ENCODE measurements at regions not wholly inside any gene's neighbourhood (a gene's known extent, or its start where the extent isn't known, plus 50 kb on each side); places are given as distances from the start of the nearest gene placed in this dataset.
"Not testable (repeated sequence)": the region's sequence is repeated elsewhere in the genome, so short reads cannot be mapped to it uniquely, and the experiment has no call there.

DNA sequence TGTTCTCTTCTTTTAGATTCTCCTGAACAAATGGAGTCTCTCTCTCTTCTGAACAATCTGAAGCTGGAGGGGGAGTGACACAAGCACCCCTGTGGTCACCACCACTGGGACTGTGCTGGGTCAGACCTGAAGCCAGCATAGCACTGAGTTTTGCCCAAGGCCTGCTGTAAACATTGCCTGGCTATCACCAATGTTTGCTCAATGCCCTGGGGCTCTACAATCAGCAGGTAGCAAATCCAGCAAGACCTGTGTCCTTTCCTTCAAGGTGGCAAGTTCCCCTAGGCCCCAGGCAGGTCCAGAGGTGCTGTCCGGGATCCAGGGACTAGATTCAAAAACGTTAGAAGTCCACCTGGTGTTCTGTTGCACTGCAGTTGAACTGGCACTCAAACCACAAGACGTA is 282.8 kb upstream of the PROX1 start:
- H3K9ac ChIP-seq (ENCODE audit: insufficient read length, low read depth) = no peak overlapping the region

DNA sequence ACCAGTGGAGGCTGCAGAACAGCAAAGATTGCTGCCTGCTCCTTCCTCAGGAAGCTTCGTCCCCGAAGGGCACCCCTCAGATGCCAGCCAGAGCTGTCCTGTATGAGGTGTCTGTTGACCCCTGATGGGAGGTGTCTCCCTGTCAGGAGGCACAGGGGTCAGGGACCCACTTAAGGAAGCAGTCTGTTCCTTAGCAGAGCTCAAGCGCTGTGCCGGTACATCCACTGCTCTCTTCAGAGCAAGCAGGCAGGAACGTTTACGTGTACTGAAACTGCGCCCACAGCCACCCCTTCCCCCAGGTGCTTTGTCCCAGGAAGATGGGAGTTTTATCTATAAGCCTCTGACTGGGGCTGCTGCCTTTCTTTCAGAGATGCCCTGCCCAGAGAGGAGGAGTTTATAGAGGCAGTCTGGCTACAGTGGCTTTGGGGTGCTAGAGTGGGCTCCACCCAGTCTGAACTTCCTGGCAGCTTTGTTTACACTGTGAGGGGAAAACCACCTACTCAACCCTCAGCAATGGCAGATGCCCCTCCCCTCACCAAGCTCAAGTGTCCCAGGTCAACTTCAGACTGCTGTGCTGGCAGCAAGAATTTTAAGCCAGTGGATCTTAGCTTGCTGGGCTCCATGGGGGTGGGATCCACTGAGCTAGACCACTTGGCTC is 275.8 kb upstream of the PROX1 start:
- not testable (repeated sequence) for DNase-seq (ENCODE audit: low read depth, low spot score); H3K9me3 ChIP-seq (ENCODE audit: insufficient read depth, low read length); H3K9ac ChIP-seq (ENCODE audit: insufficient read length, low read depth); H3K27me3 ChIP-seq (ENCODE audit: insufficient read depth, insufficient read length); H3K4me3 ChIP-seq (ENCODE audit: insufficient read length, low read depth); H3K36me3 ChIP-seq (ENCODE audit: insufficient read depth, insufficient read length, low read length); H3K4me1 ChIP-seq (ENCODE audit: insufficient read depth, insufficient read length)

More for the DNA sequence above, 282.8 kb upstream of the PROX1 start:
- DNase-seq (ENCODE audit: low read depth, low spot score) = no peak
- TF ChIP-seq SUZ12 (IDR thresholded peaks at IDR 0.05; ENCODE audit: extremely low read depth, insufficient read depth, insufficient read length) = no peak
- TF ChIP-seq ZNF274 (IDR thresholded peaks at IDR 0.05; ENCODE audit: low read depth, low read length) = no peak
- TF ChIP-seq YY1 (IDR thresholded peaks at IDR 0.05; ENCODE audit: insufficient read depth, insufficient read length) = no peak
- Histone ChIP-seq H3K9me3 (ENCODE audit: insufficient read depth, low read length) (no peaks in the 10 kb centered on the region), H3K4me1 (ENCODE audit: insufficient read depth, insufficient read length) (no peaks in the 10 kb centered on the region), H3K4me3 (ENCODE audit: insufficient read length, low read depth) (no peak overlapping the region), H3K36me3 (ENCODE audit: insufficient read depth, insufficient read length, low read length) (no peaks in the 10 kb centered on the region), H3K27me3 (ENCODE audit: insufficient read depth, insufficient read length) (no peaks in the 10 kb centered on the region)

DNA sequence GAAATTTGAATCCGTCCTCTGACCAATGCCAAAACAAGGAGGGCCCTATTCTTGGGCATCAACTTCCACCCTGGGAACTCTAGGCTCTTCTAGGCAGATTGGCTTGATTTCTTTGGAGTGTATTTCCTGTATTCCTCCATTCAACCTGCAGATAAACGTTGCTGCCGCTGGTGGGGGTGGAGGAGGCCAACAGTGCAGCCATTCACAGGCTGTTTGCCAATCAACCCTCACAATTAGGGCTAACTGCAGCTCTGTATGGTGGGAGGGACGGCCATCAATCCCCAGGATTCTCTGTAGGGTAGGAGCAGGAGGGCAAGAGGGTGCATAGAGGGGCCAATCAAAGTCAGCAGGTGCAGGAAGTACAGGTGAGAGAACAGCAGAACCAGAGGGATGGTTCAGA is 273.1 kb upstream of the PROX1 start:
- Histone ChIP-seq H3K4me3 (ENCODE audit: insufficient read length, low read depth) (no peak overlapping the region), H3K9me3 (ENCODE audit: insufficient read depth, low read length) (0 out of 2 replicates have a peak, but pooled peaks cover 6% of the 10 kb centered on the region), H3K36me3 (ENCODE audit: insufficient read depth, insufficient read length, low read length) (no peaks in the 10 kb centered on the region), H3K27me3 (ENCODE audit: insufficient read depth, insufficient read length) (no peaks in the 10 kb centered on the region), H3K9ac (ENCODE audit: insufficient read length, low read depth) (no peak overlapping the region), H3K4me1 (ENCODE audit: insufficient read depth, insufficient read length) (no peaks in the 10 kb centered on the region)
- DNase-seq (ENCODE audit: low read depth, low spot score) = no peak
- TF ChIP-seq YY1 (IDR thresholded peaks at IDR 0.05; ENCODE audit: insufficient read depth, insufficient read length) (no peak), ZNF274 (IDR thresholded peaks at IDR 0.05; ENCODE audit: low read depth, low read length) (no peak), SUZ12 (IDR thresholded peaks at IDR 0.05; ENCODE audit: extremely low read depth, insufficient read depth, insufficient read length) (no peak)

DNA sequence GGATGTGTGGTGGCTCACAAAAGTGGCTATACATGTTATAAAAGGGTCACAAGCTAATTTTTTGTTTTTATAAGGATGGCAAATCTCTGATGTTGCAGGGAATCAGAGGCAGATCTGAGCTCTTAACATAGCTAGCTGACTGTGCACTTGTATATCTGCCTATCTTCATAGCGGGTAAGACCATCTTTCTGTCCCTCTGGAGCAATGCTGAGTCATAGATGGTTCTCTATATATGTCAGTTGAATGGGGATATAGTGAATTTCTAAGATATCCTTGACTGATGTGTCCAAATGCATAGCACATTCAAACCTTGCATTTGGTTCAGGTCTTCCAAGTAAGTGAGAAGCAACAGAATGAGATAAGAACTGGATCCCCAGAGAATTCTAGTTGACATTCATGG is 272.6 kb upstream of the PROX1 start:
- Histone ChIP-seq H3K36me3 (ENCODE audit: insufficient read depth, insufficient read length, low read length) (no peaks in the 10 kb centered on the region), H3K4me3 (ENCODE audit: insufficient read length, low read depth) (no peak overlapping the region), H3K9me3 (ENCODE audit: insufficient read depth, low read length) (0 out of 2 replicates have a peak, but pooled peaks cover 6% of the 10 kb centered on the region), H3K27me3 (ENCODE audit: insufficient read depth, insufficient read length) (no peaks in the 10 kb centered on the region), H3K4me1 (ENCODE audit: insufficient read depth, insufficient read length) (no peaks in the 10 kb centered on the region), H3K9ac (ENCODE audit: insufficient read length, low read depth) (no peak overlapping the region)
- TF ChIP-seq ZNF274 (IDR thresholded peaks at IDR 0.05; ENCODE audit: low read depth, low read length) (no peak), YY1 (IDR thresholded peaks at IDR 0.05; ENCODE audit: insufficient read depth, insufficient read length) (no peak), SUZ12 (IDR thresholded peaks at IDR 0.05; ENCODE audit: extremely low read depth, insufficient read depth, insufficient read length) (no peak)
- no peak for DNase-seq (ENCODE audit: low read depth, low spot score)

DNA sequence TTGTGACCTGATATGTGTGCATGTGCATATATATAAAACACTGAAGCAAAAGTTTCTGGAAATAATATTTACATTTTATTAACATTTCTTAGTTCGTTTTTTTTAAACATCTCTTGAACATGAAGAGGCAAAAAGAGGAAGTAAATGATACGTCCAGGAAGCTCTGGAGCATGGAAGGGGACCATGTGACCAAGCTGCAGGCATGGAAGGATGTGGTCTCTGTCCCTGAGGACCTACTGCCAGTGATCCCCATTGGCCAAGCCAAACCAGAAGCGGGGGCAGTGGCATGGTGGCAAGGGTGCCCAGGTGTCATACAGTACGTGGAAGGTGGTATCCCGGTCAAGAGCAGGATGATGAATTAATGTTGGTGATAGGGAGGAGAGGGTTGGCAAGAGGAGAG is 268.3 kb upstream of the PROX1 start:
- no peaks in the 10 kb centered on the region for H3K27me3 ChIP-seq (ENCODE audit: insufficient read depth, insufficient read length)
- TF ChIP-seq YY1 (IDR thresholded peaks at IDR 0.05; ENCODE audit: insufficient read depth, insufficient read length) (no peak), ZNF274 (IDR thresholded peaks at IDR 0.05; ENCODE audit: low read depth, low read length) (no peak)
- no peaks in the 10 kb centered on the region for H3K36me3 ChIP-seq (ENCODE audit: insufficient read depth, insufficient read length, low read length)
- H3K4me1 ChIP-seq (ENCODE audit: insufficient read depth, insufficient read length) = no peaks in the 10 kb centered on the region
- H3K9ac ChIP-seq (ENCODE audit: insufficient read length, low read depth) = no peak overlapping the region
- no peak for DNase-seq (ENCODE audit: low read depth, low spot score)
- no peak overlapping the region for H3K4me3 ChIP-seq (ENCODE audit: insufficient read length, low read depth)
- H3K9me3 ChIP-seq (ENCODE audit: insufficient read depth, low read length) = 0 out of 2 replicates have a peak, but pooled peaks cover 6% of the 10 kb centered on the region

DNA sequence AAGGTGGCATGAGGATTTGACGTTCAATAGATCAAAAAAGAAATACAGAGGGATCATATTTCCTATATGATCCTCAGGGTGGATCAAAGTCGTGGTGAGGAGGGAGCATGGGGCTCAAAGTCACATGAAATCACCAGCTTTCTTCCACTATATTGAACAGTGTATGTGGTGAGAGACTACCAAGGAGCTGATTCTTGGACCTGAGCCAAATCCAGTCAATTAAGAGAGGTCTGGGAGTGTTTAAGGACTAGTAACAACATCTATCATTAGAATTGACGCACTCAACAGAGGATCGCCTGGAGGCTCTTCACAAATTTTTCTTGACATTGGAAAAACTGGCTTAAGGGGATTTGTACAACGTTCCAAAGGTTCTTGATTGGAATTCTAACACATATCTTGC is 267.7 kb upstream of the PROX1 start:
- no peak overlapping the region for H3K4me3 ChIP-seq (ENCODE audit: insufficient read length, low read depth)
- TF ChIP-seq SUZ12 (IDR thresholded peaks at IDR 0.05; ENCODE audit: extremely low read depth, insufficient read depth, insufficient read length) = no peak
- no peak for TF ChIP-seq ZNF274 (IDR thresholded peaks at IDR 0.05; ENCODE audit: low read depth, low read length)
- no peak for TF ChIP-seq YY1 (IDR thresholded peaks at IDR 0.05; ENCODE audit: insufficient read depth, insufficient read length)
- no peaks in the 10 kb centered on the region for H3K27me3 ChIP-seq (ENCODE audit: insufficient read depth, insufficient read length)
- no peaks in the 10 kb centered on the region for H3K4me1 ChIP-seq (ENCODE audit: insufficient read depth, insufficient read length)
- no peaks in the 10 kb centered on the region for H3K36me3 ChIP-seq (ENCODE audit: insufficient read depth, insufficient read length, low read length)
- no peak overlapping the region for H3K9ac ChIP-seq (ENCODE audit: insufficient read length, low read depth)
- DNase-seq (ENCODE audit: low read depth, low spot score) = no peak
- H3K9me3 ChIP-seq (ENCODE audit: insufficient read depth, low read length) = 0 out of 2 replicates have a peak, but pooled peaks cover 6% of the 10 kb centered on the region

DNA sequence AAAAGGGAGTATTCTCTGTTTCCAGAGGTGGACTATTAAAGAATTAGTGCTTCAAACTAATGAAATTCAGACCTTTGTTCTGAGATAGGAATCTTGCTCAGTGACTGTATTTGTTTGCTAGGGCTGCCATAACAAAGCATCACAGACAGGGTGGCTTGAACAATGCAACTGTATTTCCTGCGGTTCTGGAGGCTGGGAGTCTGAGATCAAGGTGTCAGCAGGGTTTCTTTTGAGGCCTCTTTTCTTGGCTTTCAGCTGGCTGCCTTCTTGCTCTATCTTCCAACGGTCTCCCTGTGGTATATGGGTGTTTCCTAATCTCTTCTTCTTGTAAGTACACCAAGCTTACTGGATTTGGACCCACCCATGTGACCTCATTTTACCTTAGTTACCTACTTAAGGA is 264.6 kb upstream of the PROX1 start:
- H3K9me3 ChIP-seq (ENCODE audit: insufficient read depth, low read length) = no peaks in the 10 kb centered on the region
- no peaks in the 10 kb centered on the region for H3K36me3 ChIP-seq (ENCODE audit: insufficient read depth, insufficient read length, low read length)
- no peak overlapping the region for H3K4me3 ChIP-seq (ENCODE audit: insufficient read length, low read depth)
- no peak for TF ChIP-seq SUZ12 (IDR thresholded peaks at IDR 0.05; ENCODE audit: extremely low read depth, insufficient read depth, insufficient read length)
- no peak for TF ChIP-seq YY1 (IDR thresholded peaks at IDR 0.05; ENCODE audit: insufficient read depth, insufficient read length)
- TF ChIP-seq ZNF274 (IDR thresholded peaks at IDR 0.05; ENCODE audit: low read depth, low read length) = no peak
- no peaks in the 10 kb centered on the region for H3K27me3 ChIP-seq (ENCODE audit: insufficient read depth, insufficient read length)
- no peak overlapping the region for H3K9ac ChIP-seq (ENCODE audit: insufficient read length, low read depth)
- H3K4me1 ChIP-seq (ENCODE audit: insufficient read depth, insufficient read length) = no peaks in the 10 kb centered on the region
- peak; percentile 75 for DNase-seq (ENCODE audit: low read depth, low spot score)
